ENCODE measurements at regions not wholly inside any gene's neighbourhood (a gene's known extent, or its start where the extent isn't known, plus 50 kb on each side); places are given as distances from the start of the nearest gene placed in this dataset.
A peak's percentile ranks its signal among the peaks of the same experiment; 100 is the strongest.

GRCh38 chr11:96447208-96448110, 57.6 kb downstream of the JRKL start:
- DNase-seq (ENCODE audit: low read depth in 1 of 2, low spot score in 1 of 2): no peak
- in situ Hi-C loops (cut with HindIII; ENCODE audit: low pct_unique_long_range_greater_than_20kb, low sequenced_read_pairs): no loop called here
- TF ChIP-seq JUND (IDR thresholded peaks at IDR 0.05; ENCODE audit: low read depth): no peak

GRCh38 chr11:96448225-96448624, 58.4 kb downstream of the JRKL start:
- in situ Hi-C loops (cut with HindIII; ENCODE audit: low pct_unique_long_range_greater_than_20kb, low sequenced_read_pairs): no loop called here
- TF ChIP-seq JUND (IDR thresholded peaks at IDR 0.05; ENCODE audit: low read depth): no peak
- DNase-seq (ENCODE audit: low read depth in 1 of 2, low spot score in 1 of 2): no peak

GRCh38 chr11:96456111-96456510, 66.3 kb downstream of the JRKL start:
- in situ Hi-C loops (cut with HindIII; ENCODE audit: low pct_unique_long_range_greater_than_20kb, low sequenced_read_pairs): no loop called here
- DNase-seq (ENCODE audit: low read depth in 1 of 2, low spot score in 1 of 2): no peak
- no peak for TF ChIP-seq JUND (IDR thresholded peaks at IDR 0.05; ENCODE audit: low read depth)

- no peak for TF ChIP-seq JUND (IDR thresholded peaks at IDR 0.05; ENCODE audit: low read depth)
- DNase-seq (ENCODE audit: low read depth in 1 of 2, low spot score in 1 of 2): no peak
- in situ Hi-C loops (cut with HindIII; ENCODE audit: low pct_unique_long_range_greater_than_20kb, low sequenced_read_pairs): no loop called here
Observed at GRCh38 chr11:96459751-96460150, 69.9 kb downstream of the JRKL start.

- no peak for TF ChIP-seq JUND (IDR thresholded peaks at IDR 0.05; ENCODE audit: low read depth)
- in situ Hi-C loops (cut with HindIII; ENCODE audit: low pct_unique_long_range_greater_than_20kb, low sequenced_read_pairs): no loop called here
- DNase-seq (ENCODE audit: low read depth in 1 of 2, low spot score in 1 of 2): no peak
Observed at GRCh38 chr11:96461871-96462270, 72.1 kb downstream of the JRKL start.

GRCh38 chr11:96464700-96465307, 75.0 kb downstream of the JRKL start:
- DNase-seq (ENCODE audit: low read depth in 1 of 2, low spot score in 1 of 2): peak; percentile 47 to 79
- TF ChIP-seq JUND (IDR thresholded peaks at IDR 0.05; ENCODE audit: low read depth): no peak
- in situ Hi-C loops (cut with HindIII; ENCODE audit: low pct_unique_long_range_greater_than_20kb, low sequenced_read_pairs): no loop called here

- TF ChIP-seq JUND (IDR thresholded peaks at IDR 0.05; ENCODE audit: low read depth): no peak
- in situ Hi-C loops (cut with HindIII; ENCODE audit: low pct_unique_long_range_greater_than_20kb, low sequenced_read_pairs): no loop called here
- DNase-seq (ENCODE audit: low read depth in 1 of 2, low spot score in 1 of 2): peak in 1 of 2 experiments; percentile 51
Observed at GRCh38 chr11:96465512-96465911, 75.7 kb downstream of the JRKL start.

- no peak for TF ChIP-seq JUND (IDR thresholded peaks at IDR 0.05; ENCODE audit: low read depth)
- no peak for DNase-seq (ENCODE audit: low read depth in 1 of 2, low spot score in 1 of 2)
- in situ Hi-C loops (cut with HindIII; ENCODE audit: low pct_unique_long_range_greater_than_20kb, low sequenced_read_pairs): no loop called here
Observed at GRCh38 chr11:96466607-96467006, 76.8 kb downstream of the JRKL start.

GRCh38 chr11:96469776-96470175, 80.0 kb downstream of the JRKL start:
- no peak for DNase-seq (ENCODE audit: low read depth in 1 of 2, low spot score in 1 of 2)
- TF ChIP-seq JUND (IDR thresholded peaks at IDR 0.05; ENCODE audit: low read depth): no peak
- in situ Hi-C loops (cut with HindIII; ENCODE audit: low pct_unique_long_range_greater_than_20kb, low sequenced_read_pairs): no loop called here

- no peak for DNase-seq (ENCODE audit: low read depth in 1 of 2, low spot score in 1 of 2)
- in situ Hi-C loops (cut with HindIII; ENCODE audit: low pct_unique_long_range_greater_than_20kb, low sequenced_read_pairs): no loop called here
- TF ChIP-seq JUND (IDR thresholded peaks at IDR 0.05; ENCODE audit: low read depth): no peak
Observed at GRCh38 chr11:96470521-96470920, 80.7 kb downstream of the JRKL start.

- in situ Hi-C loops (cut with HindIII; ENCODE audit: low pct_unique_long_range_greater_than_20kb, low sequenced_read_pairs): no loop called here
- TF ChIP-seq JUND (IDR thresholded peaks at IDR 0.05; ENCODE audit: low read depth): no peak
- no peak for DNase-seq (ENCODE audit: low read depth in 1 of 2, low spot score in 1 of 2)
Observed at GRCh38 chr11:96472085-96472484, 82.3 kb downstream of the JRKL start.

GRCh38 chr11:96474263-96474662, 84.5 kb downstream of the JRKL start:
- no peak for TF ChIP-seq JUND (IDR thresholded peaks at IDR 0.05; ENCODE audit: low read depth)

GRCh38 chr11:96481204-96481603, 91.4 kb downstream of the JRKL start:
- DNase-seq (ENCODE audit: low read depth in 1 of 2, low spot score in 1 of 2): no peak
- in situ Hi-C loops (cut with HindIII; ENCODE audit: low pct_unique_long_range_greater_than_20kb, low sequenced_read_pairs): no loop called here

More at GRCh38 chr11:96474263-96474662, 84.5 kb downstream of the JRKL start:
- DNase-seq (ENCODE audit: low read depth in 1 of 2, low spot score in 1 of 2): peak in 1 of 2 experiments; percentile 25
- in situ Hi-C loops (cut with HindIII; ENCODE audit: low pct_unique_long_range_greater_than_20kb, low sequenced_read_pairs): no loop called here

More at GRCh38 chr11:96481204-96481603, 91.4 kb downstream of the JRKL start:
- no peak for TF ChIP-seq JUND (IDR thresholded peaks at IDR 0.05; ENCODE audit: low read depth)

Data from T47D (cell line).